ENCODE measurements at regions not wholly inside any gene's neighbourhood (a gene's known extent, or its start where the extent isn't known, plus 50 kb on each side); places are given as distances from the start of the nearest gene placed in this dataset.

- no peak overlapping the region for H2BK5ac ChIP-seq (ENCODE audit: insufficient read length, low read length)
- peak; percentile 54; the same call in 2 of the 3 replicates for TF ChIP-seq CTCF (conservative IDR thresholded peaks at IDR 0.05)
- Mint-ChIP-seq H3K27me3 (ENCODE audit: low read depth) (no peaks in the 10 kb centered on the region; the same call in 1 of the 2 replicates), H3K9me3 (no peaks in the 10 kb centered on the region), H3K27ac (no peak overlapping the region), H3K4me3 (no peak overlapping the region), H3K4me1 (peaks cover 9 to 13% of the 10 kb centered on the region in 2 experiments), H3K36me3 (ENCODE audit: insufficient read depth in 1 of 3, low read depth in 3 of 3) (no peaks in the 10 kb centered on the region)
- no peak overlapping the region for H3K56ac ChIP-seq (ENCODE audit: insufficient read length, low read depth, low read length)
- H3K23me2 ChIP-seq (ENCODE audit: insufficient read length, low read depth, low read length, poor library complexity, severe bottlenecking) = no peaks in the 10 kb centered on the region
- no peaks in the 10 kb centered on the region for H3K9me3 ChIP-seq (ENCODE audit: control insufficient read depth, low read depth, low read length)
- no peak overlapping the region for H3T11ph ChIP-seq (ENCODE audit: low read length)
- no peaks in the 10 kb centered on the region for H3K79me1 ChIP-seq (ENCODE audit: insufficient read depth, low read depth, low read length, poor library complexity, severe bottlenecking)
- H3K27me3 ChIP-seq (ENCODE audit: insufficient read depth, low read length) = no peaks in the 10 kb centered on the region
- WGBS (ENCODE audit: extremely low coverage, insufficient read length, low lambda C conversion rate) = no CpG with 5 or more reads among the region's 5 CpGs
- no peak overlapping the region for H2BK12ac ChIP-seq (ENCODE audit: insufficient read length, low read depth, low read length)
- H4K5ac ChIP-seq (ENCODE audit: insufficient read length, low read depth, low read length) = no peak overlapping the region
- H3K27ac ChIP-seq (ENCODE audit: insufficient read length, low read depth, low read length) = no peak overlapping the region
- no peaks in the 10 kb centered on the region for H3K79me2 ChIP-seq (ENCODE audit: insufficient read depth, low read length)
- no peak overlapping the region for H3K18ac ChIP-seq (ENCODE audit: insufficient read length, low read depth, low read length)
- no peak overlapping the region for H3K23ac ChIP-seq (ENCODE audit: insufficient read length, low read depth, low read length)
- no peak overlapping the region for H2AK5ac ChIP-seq (ENCODE audit: insufficient read length, low read length)
- H3K4me2 ChIP-seq (ENCODE audit: insufficient read depth, insufficient read length, low read length) = no peak overlapping the region
- no peak overlapping the region for H4K91ac ChIP-seq (ENCODE audit: insufficient read length, low read depth, low read length)
- H4K20me1 ChIP-seq (ENCODE audit: control insufficient read depth, insufficient read depth, insufficient read length) = no peaks in the 10 kb centered on the region
- H3K9ac ChIP-seq (ENCODE audit: extremely low read depth, insufficient read length, low read length) = no peak overlapping the region
- no peak for DNase-seq
- no peaks in the 10 kb centered on the region; the same call in 1 of the 2 replicates for H3K4me1 ChIP-seq (ENCODE audit: insufficient read depth, low read length)
- H2BK15ac ChIP-seq (ENCODE audit: low read depth, low read length) = no peak overlapping the region
- no peak overlapping the region for H3K14ac ChIP-seq (ENCODE audit: insufficient read depth, low read length)
- no peak overlapping the region for H2BK120ac ChIP-seq (ENCODE audit: low read depth, low read length, poor library complexity, severe bottlenecking)
- no peak overlapping the region for H2BK20ac ChIP-seq (ENCODE audit: low read depth, low read length, poor library complexity, severe bottlenecking)
- H4K8ac ChIP-seq (replicated peaks; ENCODE audit: insufficient read length, low read depth, low read length) = no peak overlapping the region
- no peak overlapping the region for H2AFZ ChIP-seq (ENCODE audit: low read length)
- H3K4ac ChIP-seq (ENCODE audit: low read depth, low read length) = no peak overlapping the region
Observed at GRCh38 chr6:29227235-29227634, 56.5 kb downstream of the OR2J2 start.
